ENCODE measurements at regions not wholly inside any gene's neighbourhood (a gene's known extent, or its start where the extent isn't known, plus 50 kb on each side); places are given as distances from the start of the nearest gene placed in this dataset.

DNA sequence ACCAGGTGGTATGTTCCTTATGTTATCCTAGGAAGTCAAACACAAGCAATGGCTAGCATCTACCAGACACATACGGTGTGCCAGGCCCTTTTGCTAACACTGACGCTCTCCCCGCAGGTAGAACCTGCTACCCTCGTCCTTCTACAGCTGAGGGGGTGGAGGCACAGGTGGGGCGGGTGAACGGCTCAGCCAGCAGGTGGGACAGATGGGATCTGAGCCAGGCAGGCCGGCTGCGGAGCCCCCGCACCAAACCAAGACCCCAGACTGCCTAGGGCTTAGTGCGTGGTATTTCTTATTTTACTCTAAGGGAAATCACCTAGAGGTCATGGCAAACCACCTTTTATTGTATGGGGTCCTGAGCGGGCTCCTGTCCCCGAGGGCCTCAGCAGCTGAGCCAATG is 53.9 kb upstream of the PCSK6 start:
- TF ChIP-seq, protein P1, sequence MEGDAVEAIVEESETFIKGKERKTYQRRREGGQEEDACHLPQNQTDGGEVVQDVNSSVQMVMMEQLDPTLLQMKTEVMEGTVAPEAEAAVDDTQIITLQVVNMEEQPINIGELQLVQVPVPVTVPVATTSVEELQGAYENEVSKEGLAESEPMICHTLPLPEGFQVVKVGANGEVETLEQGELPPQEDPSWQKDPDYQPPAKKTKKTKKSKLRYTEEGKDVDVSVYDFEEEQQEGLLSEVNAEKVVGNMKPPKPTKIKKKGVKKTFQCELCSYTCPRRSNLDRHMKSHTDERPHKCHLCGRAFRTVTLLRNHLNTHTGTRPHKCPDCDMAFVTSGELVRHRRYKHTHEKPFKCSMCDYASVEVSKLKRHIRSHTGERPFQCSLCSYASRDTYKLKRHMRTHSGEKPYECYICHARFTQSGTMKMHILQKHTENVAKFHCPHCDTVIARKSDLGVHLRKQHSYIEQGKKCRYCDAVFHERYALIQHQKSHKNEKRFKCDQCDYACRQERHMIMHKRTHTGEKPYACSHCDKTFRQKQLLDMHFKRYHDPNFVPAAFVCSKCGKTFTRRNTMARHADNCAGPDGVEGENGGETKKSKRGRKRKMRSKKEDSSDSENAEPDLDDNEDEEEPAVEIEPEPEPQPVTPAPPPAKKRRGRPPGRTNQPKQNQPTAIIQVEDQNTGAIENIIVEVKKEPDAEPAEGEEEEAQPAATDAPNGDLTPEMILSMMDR (IDR thresholded peaks at IDR 0.05 in 8 of 11, conservative IDR thresholded peaks at IDR 0.05 in 3 of 11), result no peak
- no peak for TF ChIP-seq POLR2A (IDR thresholded peaks at IDR 0.05)
- no peak for TF ChIP-seq POLR2AphosphoS5 (IDR thresholded peaks at IDR 0.05)
